K562 (cell line): ENCODE measurements at regions not wholly inside any gene's neighbourhood (a gene's known extent, or its start where the extent isn't known, plus 50 kb on each side); places are given as distances from the start of the nearest gene placed in this dataset.

Source experiments
- ATAC-seq: fragments of 200-7000 bp; cut with Tn5 transposase; 3 replicates; pipeline ENCODE4 v1.9.1; 2020; ENCODE audit warnings: moderate library complexity
- BruUV-seq: library from RNA; stranded (reverse); fragments of 400-500 nt; replicated peaks from 2 replicates; lab custom pipeline; 2021; lab: Mats Ljungman, UMichigan
- CTCF ChIA-PET: fragments of 300-600 bp; formaldehyde crosslinking; extraction: SDS; loops from one replicate; lab custom pipeline; 2021; ENCODE audit warnings: low intra/inter-chr PET ratio; lab: Yijun Ruan, JAX
- POLR2A ChIA-PET: fragments of 300-600, 350-650 bp; sonication (Branson Sonifier 250); formaldehyde crosslinking; extraction: SDS; loops from one replicate; lab custom pipeline; 2021; ENCODE audit warnings: antibody characterized with exemption, inconsistent platforms; lab: Yijun Ruan, JAX
- DNase-seq, 4 experiments: peaks; one replicate each; pipeline versions ENCODE4 v3.0.0 to v3.0.0-alpha.2; 2011 to 2018; ENCODE audit warnings: low spot score in 3 of 4, mixed read lengths in 3 of 4; ENCODE audit errors: extremely low read depth in 1 of 4
- FAIRE-seq: peaks from 2 replicates; lab custom pipeline; 2011; peaks lifted over from hg19 to GRCh38; lab: Jason Lieb, UNC
- H2AFZ ChIP-seq: 2 replicates; pipeline ENCODE4 v1.6.0; 2011; ENCODE audit warnings: low read depth, low read length, control low read depth, inconsistent platforms
- H3K27ac ChIP-seq: fragments of 200-600 bp; 3 replicates; pipeline ENCODE4 v1.8.0; 2011; ENCODE audit warnings: low read depth, mild to moderate bottlenecking, control low read depth, inconsistent platforms, low read length, moderate library complexity, mixed read lengths; ENCODE audit errors: extremely low read depth
- H3K27me3 ChIP-seq, 2 experiments: fragments of 300-600 bp in 1 of 2; 2 replicates in 1 of 2; 3 replicates in 1 of 2; pipeline versions ENCODE4 v1.6.0 to v1.8.0; 2011; ENCODE audit warnings: inconsistent platforms in 2 of 2, low read length in 2 of 2, mild to moderate bottlenecking in 1 of 2, mixed read lengths in 1 of 2, moderate library complexity in 1 of 2; ENCODE audit not compliant: control insufficient read depth in 2 of 2, insufficient read depth in 2 of 2
- H3K36me3 ChIP-seq: fragments of 300-600 bp; 3 replicates; pipeline ENCODE4 v1.8.0; 2011; ENCODE audit warnings: mild to moderate bottlenecking, low read length, inconsistent platforms; ENCODE audit not compliant: control insufficient read depth, insufficient read depth
- H3K4me1 ChIP-seq, 2 experiments: fragments of 200-600 bp in 1 of 2; replicated peaks in 1 of 2; 2 replicates in 1 of 2; 3 replicates in 1 of 2; pipeline versions ENCODE4 v1.5.1 to v1.8.0; 2011; ENCODE audit warnings: inconsistent platforms in 2 of 2, low read length in 2 of 2, mild to moderate bottlenecking in 1 of 2, mixed read lengths in 1 of 2, moderate library complexity in 1 of 2; ENCODE audit not compliant: control insufficient read depth in 2 of 2, insufficient read depth in 2 of 2
- H3K4me2 ChIP-seq: 2 replicates; pipeline ENCODE4 v1.6.1; 2011; ENCODE audit warnings: low read length, control low read depth, inconsistent platforms, mixed read lengths; ENCODE audit not compliant: insufficient read depth
- H3K4me3 ChIP-seq: fragments of 200-600 bp; sonication (generic), shearing (Covaris generic); 2 replicates; pipeline ENCODE4 v1.5.1; 2016; ENCODE audit warnings: control low read depth, inconsistent platforms
- H3K79me2 ChIP-seq: fragments of 200-600 bp; 3 replicates; pipeline ENCODE4 v1.8.0; 2011; ENCODE audit warnings: low read length, inconsistent platforms; ENCODE audit not compliant: control insufficient read depth, insufficient read depth
- H3K9ac ChIP-seq, 2 experiments: 2 replicates each; pipeline versions ENCODE4 v1.6.0 to v1.6.1; 2011; ENCODE audit warnings: low read depth in 2 of 2, low read length in 2 of 2, control low read depth in 1 of 2, inconsistent platforms in 1 of 2, mild to moderate bottlenecking in 1 of 2, mixed read lengths in 1 of 2; ENCODE audit not compliant: insufficient read depth in 1 of 2
- H3K9me1 ChIP-seq: one replicate; pipeline ENCODE4 v1.6.0; 2011; ENCODE audit warnings: inconsistent platforms, mild to moderate bottlenecking, low read length, moderate library complexity; ENCODE audit not compliant: control insufficient read depth, insufficient read depth
- H3K9me3 ChIP-seq: replicated peaks from 2 replicates; pipeline ENCODE4 v1.5.1; 2011; ENCODE audit warnings: low read depth, low read length, inconsistent platforms; ENCODE audit not compliant: control insufficient read depth, insufficient read depth
- H4K20me1 ChIP-seq: replicated peaks from 2 replicates; pipeline ENCODE4 v1.6.1; 2011; ENCODE audit warnings: low read length, inconsistent platforms, mixed read lengths; ENCODE audit not compliant: control insufficient read depth, insufficient read depth
- BHLHE40 ChIP-seq: IDR thresholded peaks from 2 replicates; pipeline ENCODE4 v1.6.1; 2011; ENCODE audit warnings: low read length, improper control_type of control experiment
- CBFB ChIP-seq: sonication (generic); formaldehyde crosslinking; IDR thresholded peaks from 2 replicates; pipeline ENCODE4 v1.4.0; 2020; ENCODE audit warnings: mild to moderate bottlenecking, missing genetic modification reagents
- CREBBP ChIP-seq: IDR thresholded peaks from one replicate; pipeline ENCODE4 v1.6.1; 2012; ENCODE audit warnings: low read depth, mild to moderate bottlenecking, control low read depth, inconsistent platforms, low read length
- HSF4 ChIP-seq: fragments of 250-450 bp; sonication (Bioruptor Pico); IDR thresholded peaks from 2 replicates; pipeline ENCODE4 v2.1.2; 2022; ENCODE audit warnings: mild to moderate bottlenecking, moderate library complexity, borderline replicate concordance
- LARP7 ChIP-seq: fragments of 450-650 bp; IDR thresholded peaks from 2 replicates; pipeline ENCODE4 v1.6.1; 2016
- MAFK ChIP-seq: IDR thresholded peaks from 2 replicates; pipeline ENCODE4 v1.6.1; 2011; ENCODE audit warnings: low read length, improper control_type of control experiment
- MIER1 ChIP-seq: fragments of 450-650 bp; IDR thresholded peaks from 2 replicates; pipeline ENCODE4 v1.6.1; 2016; ENCODE audit warnings: antibody characterized with exemption, mild to moderate bottlenecking, low read depth
- MTA3 ChIP-seq: fragments of 450-650 bp; formaldehyde crosslinking; IDR thresholded peaks from 2 replicates; pipeline ENCODE4 v1.6.1; 2017; ENCODE audit warnings: mild to moderate bottlenecking, borderline replicate concordance
- MTF1 ChIP-seq: fragments of 250-450 bp; sonication (Bioruptor Pico); IDR thresholded peaks from 2 replicates; pipeline ENCODE4 v1.9.0; 2021; ENCODE audit warnings: moderate library complexity, mild to moderate bottlenecking, inconsistent platforms, borderline replicate concordance
- NCOA4 ChIP-seq: fragments of 450-650 bp; IDR thresholded peaks from 2 replicates; pipeline ENCODE4 v1.6.1; 2018; ENCODE audit warnings: mild to moderate bottlenecking; ENCODE audit not compliant: partially characterized antibody
- NR3C1 ChIP-seq: sonication (generic); formaldehyde crosslinking; IDR thresholded peaks from 2 replicates; pipeline ENCODE4 v1.8.1; 2022; ENCODE audit warnings: missing genetic modification reagents
- RUNX1 ChIP-seq: sonication (generic); IDR thresholded peaks from 2 replicates; pipeline ENCODE4 v1.6.1; 2016; ENCODE audit warnings: antibody characterized with exemption, low read depth
- THAP7 ChIP-seq: fragments of 250-450 bp; sonication (Bioruptor Pico); IDR thresholded peaks from 2 replicates; pipeline ENCODE4 v1.5.0; 2021
- ZNF316 ChIP-seq: fragments of 450-650 bp; IDR thresholded peaks from 2 replicates; pipeline ENCODE4 v1.6.1; 2016
- ZNF77 ChIP-seq: fragments of 250-450 bp; sonication (Bioruptor Pico); IDR thresholded peaks from 2 replicates; pipeline ENCODE4 v1.5.0; 2020
- WGBS: fragments of 100-300 bp; shearing (Covaris generic); methylation state at CpG from one replicate; pipeline ENCODE4 v1.1.6; 2016; ENCODE audit warnings: low coverage, mixed read lengths; ENCODE audit not compliant: insufficient coverage; ENCODE audit errors: missing lambda C conversion rate; 5-methylcytosine and 5-hydroxymethylcytosine counted together
- in situ Hi-C: fragments of 300-500 bp; cut with MboI; formaldehyde crosslinking; loops from 4 replicates; pipeline ENCODE4 v1.15.0; 2018; ENCODE audit warnings: inconsistent platforms, mixed read lengths
- intact Hi-C: fragments of 100-400 bp; cut with micrococcal nuclease; formaldehyde crosslinking; loops from 2 replicates; pipeline ENCODE4 v1.14.2; 2022
- TF ChIP-seq, protein P1 (sequence below): fragments of 450-650 bp; IDR thresholded peaks from 2 replicates; pipeline ENCODE4 v1.6.1; 2016

DNA sequence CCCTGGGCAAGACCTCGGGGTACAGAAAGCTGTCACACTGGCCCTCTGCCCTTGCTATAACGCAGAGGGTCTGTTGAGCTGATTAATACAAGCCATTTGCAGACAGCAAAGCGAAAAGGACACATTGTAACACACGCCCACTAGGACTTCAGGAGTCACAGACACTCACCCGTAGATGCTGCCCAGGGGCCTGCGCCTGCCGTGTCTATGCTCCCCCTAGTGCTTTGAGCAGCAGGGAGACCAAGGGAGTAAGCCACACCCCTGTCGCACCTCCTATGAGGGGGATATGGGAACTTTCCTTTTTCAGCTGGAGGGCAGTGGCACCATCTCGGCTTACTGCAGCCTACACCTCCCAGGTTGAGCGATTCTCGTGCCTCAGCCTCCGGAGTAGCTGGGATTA is 1930.2 kb downstream of the OLFM4 start:
- no peak for ATAC-seq
- Histone ChIP-seq H2AFZ (no peak overlapping the region), H3K27me3 (no peaks in the 10 kb centered on the region), H3K79me2 (no peaks in the 10 kb centered on the region), H3K9me3 (no peaks in the 10 kb centered on the region), H3K27ac (no peak overlapping the region), H4K20me1 (no peaks in the 10 kb centered on the region), H3K4me3 (no peak overlapping the region), H3K9ac (no peak overlapping the region), H3K36me3 (no peaks in the 10 kb centered on the region), H3K4me2 (no peak overlapping the region), H3K9me1 (no peaks in the 10 kb centered on the region), H3K4me1 (no peaks in the 10 kb centered on the region)
- WGBS: 0% methylated on average over 10 of the region's 12 CpGs
- intact Hi-C loops: no loop called here
- POLR2A ChIA-PET: no interaction called here
- BruUV-seq: no TSS peak
- TF ChIP-seq NCOA4 (no peak), NR3C1 (CRISPR knock-in tag) (no peak), THAP7 (CRISPR knock-in tag) (no peak), RUNX1 (no peak), MTF1 (CRISPR knock-in tag) (no peak), LARP7 (no peak), BHLHE40 (no peak), ZNF77 (no peak), HSF4 (CRISPR knock-in tag) (no peak), CBFB (no peak), CREBBP (no peak), MIER1 (no peak), MAFK (no peak), MTA3 (no peak), ZNF316 (no peak)
- TF ChIP-seq, protein P1, sequence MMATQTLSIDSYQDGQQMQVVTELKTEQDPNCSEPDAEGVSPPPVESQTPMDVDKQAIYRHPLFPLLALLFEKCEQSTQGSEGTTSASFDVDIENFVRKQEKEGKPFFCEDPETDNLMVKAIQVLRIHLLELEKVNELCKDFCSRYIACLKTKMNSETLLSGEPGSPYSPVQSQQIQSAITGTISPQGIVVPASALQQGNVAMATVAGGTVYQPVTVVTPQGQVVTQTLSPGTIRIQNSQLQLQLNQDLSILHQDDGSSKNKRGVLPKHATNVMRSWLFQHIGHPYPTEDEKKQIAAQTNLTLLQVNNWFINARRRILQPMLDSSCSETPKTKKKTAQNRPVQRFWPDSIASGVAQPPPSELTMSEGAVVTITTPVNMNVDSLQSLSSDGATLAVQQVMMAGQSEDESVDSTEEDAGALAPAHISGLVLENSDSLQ: no peak
- no peak for DNase-seq
- FAIRE-seq: no peak
- CTCF ChIA-PET: no interaction called here
- in situ Hi-C loops: no loop called here
